PC-9 (cell line): ENCODE measurements at regions not wholly inside any gene's neighbourhood (a gene's known extent, or its start where the extent isn't known, plus 50 kb on each side); places are given as distances from the start of the nearest gene placed in this dataset.

ENCODE experiments used
- CTCF ChIP-seq: fragments of 200-600 bp; sonication (generic); conservative IDR thresholded peaks from 2 replicates; pipeline ENCODE4 v1.6.1; 2017; ENCODE audit warnings: mixed run types, antibody characterized with exemption, mild to moderate bottlenecking, moderate library complexity
- EZH2 ChIP-seq: fragments of 200-600 bp; sonication (generic); IDR thresholded peaks from 2 replicates; pipeline ENCODE4 v1.8.0; 2017; ENCODE audit warnings: antibody characterized with exemption, low read depth

- TF ChIP-seq CTCF: no peak
- TF ChIP-seq EZH2: no peak
Observed at GRCh38 chr14:101233391-101233790, 327.9 kb upstream of the DIO3 start.
